ENCODE measurements at regions not wholly inside any gene's neighbourhood (a gene's known extent, or its start where the extent isn't known, plus 50 kb on each side); places are given as distances from the start of the nearest gene placed in this dataset.

- H3K4me3 ChIP-seq (ENCODE audit: low read depth, poor library complexity, severe bottlenecking) = no peak overlapping the region
- intact Hi-C loops (cut with DNase I; ENCODE audit: low total_unique reads) = no loop called here
- TF ChIP-seq CTCF (IDR thresholded peaks at IDR 0.05) (no peak), POLR2A (IDR thresholded peaks at IDR 0.05) (no peak)
- no peak for DNase-seq (ENCODE audit: low spot score in 2 of 2)
- 67 to 75% methylated on average over 2 of the region's 2 CpGs for WGBS, 2 donors
These were observed 147.3 kb downstream of the ZNF33B start for GRCh38 chr10:42491001-42491592.

GRCh38 chr10:42490368-42490767, 148.0 kb downstream of the ZNF33B start:
- 50 to 63% methylated on average over 1 of the region's 1 CpG for WGBS, 2 donors
- intact Hi-C loops (cut with DNase I; ENCODE audit: low total_unique reads) = no loop called here
- no peak for TF ChIP-seq POLR2A (IDR thresholded peaks at IDR 0.05)
- no peak for TF ChIP-seq CTCF (IDR thresholded peaks at IDR 0.05)
- DNase-seq (ENCODE audit: low spot score in 2 of 2) = no peak
- H3K4me3 ChIP-seq (ENCODE audit: low read depth, poor library complexity, severe bottlenecking) = no peak overlapping the region

- WGBS, 2 donors = 46 to 56% methylated on average over 5 of the region's 5 CpGs
- TF ChIP-seq CTCF (IDR thresholded peaks at IDR 0.05) (no peak), POLR2A (IDR thresholded peaks at IDR 0.05) (no peak)
- no peak for DNase-seq (ENCODE audit: low spot score in 2 of 2)
- no peak overlapping the region for H3K4me3 ChIP-seq (ENCODE audit: low read depth, poor library complexity, severe bottlenecking)
- intact Hi-C loops (cut with DNase I; ENCODE audit: low total_unique reads) = no loop called here
These were observed 150.0 kb downstream of the ZNF33B start for GRCh38 chr10:42488416-42488815.

GRCh38 chr10:42482411-42482810, 156.0 kb downstream of the ZNF33B start:
- intact Hi-C loops (cut with DNase I; ENCODE audit: low total_unique reads) = no loop called here
- WGBS, 2 donors = 75 to 89% methylated on average over 1 of the region's 1 CpG
- no peak for DNase-seq (ENCODE audit: low spot score in 2 of 2)
- no peak overlapping the region for H3K4me3 ChIP-seq (ENCODE audit: low read depth, poor library complexity, severe bottlenecking)
- no peak for TF ChIP-seq POLR2A (IDR thresholded peaks at IDR 0.05)

GRCh38 chr10:42479057-42479456, 159.3 kb downstream of the ZNF33B start:
- no peak for TF ChIP-seq CTCF (IDR thresholded peaks at IDR 0.05)
- TF ChIP-seq POLR2A (IDR thresholded peaks at IDR 0.05) = no peak
- no peak for DNase-seq (ENCODE audit: low spot score in 2 of 2)
- 94 to 95% methylated on average over 1 of the region's 1 CpG for WGBS, 2 donors
- intact Hi-C loops (cut with DNase I; ENCODE audit: low total_unique reads) = no loop called here
- no peak overlapping the region for H3K4me3 ChIP-seq (ENCODE audit: low read depth, poor library complexity, severe bottlenecking)

- H3K4me3 ChIP-seq (ENCODE audit: low read depth, poor library complexity, severe bottlenecking) = no peak overlapping the region
- no peak for DNase-seq (ENCODE audit: low spot score in 2 of 2)
- TF ChIP-seq CTCF (IDR thresholded peaks at IDR 0.05) (no peak), POLR2A (IDR thresholded peaks at IDR 0.05) (no peak)
- intact Hi-C loops (cut with DNase I; ENCODE audit: low total_unique reads) = no loop called here
- WGBS, 2 donors = 89 to 92% methylated on average over 19 of the region's 19 CpGs
These were observed 161.2 kb downstream of the ZNF33B start for GRCh38 chr10:42477170-42477569.

Measured in lower leg skin (tissue), 4 donors.